ENCODE measurements at regions not wholly inside any gene's neighbourhood (a gene's known extent, or its start where the extent isn't known, plus 50 kb on each side); places are given as distances from the start of the nearest gene placed in this dataset.

GRCh38 chr13:64749301-64749700, 2480.8 kb downstream of the PCDH9 start:
- no peak for TF ChIP-seq SIN3A (IDR thresholded peaks at IDR 0.05; ENCODE audit: borderline replicate concordance, low read depth, low read length)
- no peak for TF ChIP-seq ASH2L (IDR thresholded peaks at IDR 0.05; ENCODE audit: insufficient read length, low read depth, low read length)
- TF ChIP-seq POLR2AphosphoS5 (IDR thresholded peaks at IDR 0.05; ENCODE audit: low read depth, low read length): no peak
- TF ChIP-seq CAMTA2 (CRISPR knock-in tag; IDR thresholded peaks at IDR 0.05; ENCODE audit: borderline replicate concordance): no peak
- no peak for TF ChIP-seq HOXA3 (CRISPR knock-in tag; IDR thresholded peaks at IDR 0.05)
- no peak for TF ChIP-seq POLR2G (IDR thresholded peaks at IDR 0.05; ENCODE audit: low read depth, low read length)
- TF ChIP-seq, protein P1, sequence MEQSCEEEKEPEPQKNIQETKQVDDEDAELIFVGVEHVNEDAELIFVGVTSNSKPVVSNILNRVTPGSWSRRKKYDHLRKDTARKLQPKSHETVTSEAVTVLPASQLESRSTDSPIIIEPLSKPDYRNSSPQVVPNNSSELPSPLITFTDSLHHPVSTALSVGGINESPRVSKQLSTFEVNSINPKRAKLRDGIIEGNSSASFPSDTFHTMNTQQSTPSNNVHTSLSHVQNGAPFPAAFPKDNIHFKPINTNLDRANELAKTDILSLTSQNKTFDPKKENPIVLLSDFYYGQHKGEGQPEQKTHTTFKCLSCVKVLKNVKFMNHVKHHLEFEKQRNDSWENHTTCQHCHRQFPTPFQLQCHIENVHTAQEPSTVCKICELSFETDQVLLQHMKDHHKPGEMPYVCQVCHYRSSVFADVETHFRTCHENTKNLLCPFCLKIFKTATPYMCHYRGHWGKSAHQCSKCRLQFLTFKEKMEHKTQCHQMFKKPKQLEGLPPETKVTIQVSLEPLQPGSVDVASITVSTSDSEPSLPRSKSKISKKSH (CRISPR knock-in tag; IDR thresholded peaks at IDR 0.05; ENCODE audit: borderline replicate concordance): no peak
